ENCODE measurements at regions not wholly inside any gene's neighbourhood (a gene's known extent, or its start where the extent isn't known, plus 50 kb on each side); places are given as distances from the start of the nearest gene placed in this dataset.

DNA sequence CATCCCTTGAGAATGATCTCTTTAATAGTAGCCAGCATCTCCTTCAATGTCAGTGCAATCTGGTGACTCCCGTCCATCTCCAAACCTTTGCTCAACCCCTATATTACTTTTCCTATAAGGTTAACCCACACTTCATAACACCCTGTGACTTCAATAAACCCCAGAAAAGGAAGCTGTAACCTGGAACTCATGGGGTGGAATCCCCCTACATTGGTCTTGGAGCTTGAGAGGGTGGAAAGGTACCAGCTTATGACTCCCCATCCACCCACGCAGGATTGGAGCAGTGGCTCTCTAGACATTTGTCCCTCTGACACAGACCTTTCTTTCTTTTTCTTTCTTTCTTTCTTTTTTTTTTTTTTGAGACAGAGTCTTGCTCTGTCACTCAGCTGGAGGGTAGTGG, 54.7 kb upstream of the ZFR start:
- TF ChIP-seq CTCF (conservative IDR thresholded peaks at IDR 0.05 in 1 of 2, IDR thresholded peaks at IDR 0.05 in 1 of 2; ENCODE audit: extremely low read depth in 1 of 2, insufficient read depth in 1 of 2, low read depth in 1 of 2, low read length in 2 of 2) (no peak), EZH2 (IDR thresholded peaks at IDR 0.05; ENCODE audit: borderline replicate concordance, low read length) (no peak)

All from mammary epithelial cell (primary cell).